GM12865 (cell line): ENCODE measurements at regions not wholly inside any gene's neighbourhood (a gene's known extent, or its start where the extent isn't known, plus 50 kb on each side); places are given as distances from the start of the nearest gene placed in this dataset.

ENCODE experiments used
- DNase-seq: peaks from one replicate; pipeline ENCODE4 v3.0.0; 2010; ENCODE audit warnings: low read depth
- H3K4me3 ChIP-seq: 2 replicates; pipeline ENCODE4 v1.5.1; 2011; ENCODE audit warnings: mild to moderate bottlenecking, low read depth, low read length, control low read depth
- TF ChIP-seq, protein P1 (sequence below): IDR thresholded peaks from 2 replicates; pipeline ENCODE4 v1.5.1; 2011; ENCODE audit warnings: low read length, control low read depth, low read depth, inconsistent platforms; ENCODE audit not compliant: insufficient read depth; ENCODE audit errors: missing control alignments

DNA sequence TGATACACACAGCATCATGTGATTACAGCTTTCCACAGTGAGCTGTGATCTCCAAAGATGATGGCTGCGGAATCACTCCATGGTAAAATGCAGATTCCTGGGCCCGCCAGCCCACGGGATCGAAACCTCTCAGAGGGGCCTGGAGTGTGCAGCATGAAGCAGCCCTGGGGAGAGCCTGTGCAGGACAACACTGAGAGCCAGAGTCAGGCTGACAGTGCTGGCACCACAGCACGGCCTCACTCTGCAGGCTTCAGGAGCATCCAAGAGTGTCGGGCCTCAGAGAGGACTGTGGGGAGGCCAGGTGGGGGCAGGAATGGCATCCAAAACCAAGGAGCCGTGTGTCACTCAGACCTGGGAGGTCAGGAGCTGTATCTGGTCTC, 533.4 kb downstream of the TCERG1L start:
- DNase-seq: no peak
- TF ChIP-seq, protein P1, sequence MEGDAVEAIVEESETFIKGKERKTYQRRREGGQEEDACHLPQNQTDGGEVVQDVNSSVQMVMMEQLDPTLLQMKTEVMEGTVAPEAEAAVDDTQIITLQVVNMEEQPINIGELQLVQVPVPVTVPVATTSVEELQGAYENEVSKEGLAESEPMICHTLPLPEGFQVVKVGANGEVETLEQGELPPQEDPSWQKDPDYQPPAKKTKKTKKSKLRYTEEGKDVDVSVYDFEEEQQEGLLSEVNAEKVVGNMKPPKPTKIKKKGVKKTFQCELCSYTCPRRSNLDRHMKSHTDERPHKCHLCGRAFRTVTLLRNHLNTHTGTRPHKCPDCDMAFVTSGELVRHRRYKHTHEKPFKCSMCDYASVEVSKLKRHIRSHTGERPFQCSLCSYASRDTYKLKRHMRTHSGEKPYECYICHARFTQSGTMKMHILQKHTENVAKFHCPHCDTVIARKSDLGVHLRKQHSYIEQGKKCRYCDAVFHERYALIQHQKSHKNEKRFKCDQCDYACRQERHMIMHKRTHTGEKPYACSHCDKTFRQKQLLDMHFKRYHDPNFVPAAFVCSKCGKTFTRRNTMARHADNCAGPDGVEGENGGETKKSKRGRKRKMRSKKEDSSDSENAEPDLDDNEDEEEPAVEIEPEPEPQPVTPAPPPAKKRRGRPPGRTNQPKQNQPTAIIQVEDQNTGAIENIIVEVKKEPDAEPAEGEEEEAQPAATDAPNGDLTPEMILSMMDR: no peak

DNA sequence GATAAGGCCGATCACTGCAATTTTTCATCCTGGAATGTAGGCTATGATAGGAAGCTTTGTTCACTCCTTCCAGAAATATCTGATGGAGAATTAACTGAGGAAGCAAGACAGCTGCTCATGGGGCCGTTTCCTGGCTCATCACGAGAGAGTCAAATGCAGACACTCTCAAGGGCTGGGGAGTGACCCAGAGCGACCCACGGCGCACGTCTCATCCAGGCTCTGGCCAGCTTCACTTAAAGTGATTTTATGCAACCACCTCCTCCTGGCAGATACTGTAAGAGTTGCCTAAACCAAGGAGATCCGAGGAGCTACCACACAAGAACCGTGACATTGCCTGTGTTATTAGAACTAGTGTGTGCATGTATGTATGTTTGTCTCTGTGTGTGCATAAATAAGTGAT, 530.8 kb downstream of the TCERG1L start:
- H3K4me3 ChIP-seq: no peak overlapping the region
- no peak for DNase-seq
- TF ChIP-seq, protein P1: no peak

More for the DNA sequence above, 533.4 kb downstream of the TCERG1L start:
- no peak overlapping the region for H3K4me3 ChIP-seq

DNA sequence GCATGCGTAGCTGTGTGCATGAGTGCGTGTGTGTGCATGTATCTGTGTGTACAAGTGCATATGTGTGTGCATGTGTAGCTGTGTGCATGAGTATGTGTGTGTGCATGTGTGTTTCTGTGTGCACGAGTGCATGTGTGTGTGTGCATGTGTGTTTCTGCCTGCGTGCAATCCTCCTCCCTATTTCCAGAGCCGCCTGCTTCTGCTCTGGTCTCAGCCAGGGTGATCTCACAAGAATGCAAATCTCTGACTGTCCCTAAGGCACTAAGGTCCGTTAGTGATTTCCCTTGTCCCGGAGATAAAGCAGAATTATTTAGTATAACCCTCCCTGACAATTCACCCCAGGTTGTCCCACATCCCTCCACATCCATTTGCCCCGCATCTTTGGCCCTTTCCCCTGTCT, 530.3 kb downstream of the TCERG1L start:
- TF ChIP-seq, protein P1: no peak
- no peak overlapping the region for H3K4me3 ChIP-seq

DNA sequence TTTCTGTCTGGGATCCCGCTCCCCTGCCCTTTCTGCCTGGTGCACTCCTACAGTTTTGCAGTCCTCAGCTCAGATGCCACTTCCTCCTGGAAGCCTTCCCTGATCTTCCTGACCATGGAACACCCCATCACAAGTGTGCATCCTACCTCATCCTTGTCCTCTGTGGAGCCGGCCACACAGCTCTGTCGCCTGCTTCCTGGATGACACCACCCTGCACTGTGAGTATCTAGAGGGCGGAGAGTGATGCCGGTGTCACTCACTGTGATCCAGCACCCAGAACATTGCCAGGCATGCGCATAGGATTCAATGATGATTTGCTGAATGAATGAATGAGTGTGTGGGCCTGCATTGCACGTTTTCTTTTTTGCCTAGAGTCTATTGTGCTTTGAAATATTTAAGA, 529.9 kb downstream of the TCERG1L start:
- no peak for DNase-seq
- H3K4me3 ChIP-seq: no peak overlapping the region
- TF ChIP-seq, protein P1: no peak

More for the DNA sequence above, 530.3 kb downstream of the TCERG1L start:
- no peak for DNase-seq

DNA sequence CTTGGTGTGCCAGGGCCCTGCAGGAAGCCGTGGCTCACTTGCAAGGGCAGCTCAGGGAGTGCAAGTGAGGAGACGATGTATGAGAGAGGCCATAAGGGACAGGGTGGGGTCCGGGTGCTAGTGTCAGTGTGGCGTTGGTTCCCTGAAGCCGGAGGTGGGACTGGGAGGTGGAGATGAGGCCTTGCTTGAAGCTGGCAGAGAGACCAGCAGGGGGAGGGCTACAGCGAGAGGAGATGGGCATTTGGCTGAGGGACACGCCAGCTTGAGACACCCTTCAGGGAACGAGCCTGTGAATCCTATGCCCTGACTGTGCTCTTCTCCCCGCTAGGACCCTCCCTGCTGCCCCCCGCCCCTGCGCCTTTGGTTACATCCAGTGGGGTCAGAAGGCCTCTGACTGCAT, 529.1 kb downstream of the TCERG1L start:
- TF ChIP-seq, protein P1: no peak
- no peak for DNase-seq
- H3K4me3 ChIP-seq: no peak overlapping the region

DNA sequence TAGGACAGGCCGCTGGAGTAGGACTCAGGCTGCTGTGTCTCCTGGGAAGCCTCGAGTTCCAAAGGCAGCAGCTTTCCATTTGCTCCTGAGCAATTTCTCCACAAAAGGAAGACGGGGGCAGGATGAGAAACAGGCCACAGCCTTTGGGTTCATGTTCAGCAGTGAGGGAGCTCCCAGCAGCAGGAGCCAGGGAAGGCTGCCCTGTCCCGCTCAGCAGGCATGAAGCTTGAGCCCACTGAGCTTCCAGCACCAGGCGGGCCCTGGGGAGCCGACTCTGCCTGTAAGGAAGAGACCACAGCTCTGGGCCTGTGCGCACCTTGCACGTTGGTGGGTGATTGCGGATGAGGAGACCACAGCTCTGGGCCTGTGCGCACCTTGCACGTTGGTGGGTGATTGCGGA, 527.2 kb downstream of the TCERG1L start:
- no peak for DNase-seq
- H3K4me3 ChIP-seq: no peak overlapping the region
- TF ChIP-seq, protein P1: no peak

DNA sequence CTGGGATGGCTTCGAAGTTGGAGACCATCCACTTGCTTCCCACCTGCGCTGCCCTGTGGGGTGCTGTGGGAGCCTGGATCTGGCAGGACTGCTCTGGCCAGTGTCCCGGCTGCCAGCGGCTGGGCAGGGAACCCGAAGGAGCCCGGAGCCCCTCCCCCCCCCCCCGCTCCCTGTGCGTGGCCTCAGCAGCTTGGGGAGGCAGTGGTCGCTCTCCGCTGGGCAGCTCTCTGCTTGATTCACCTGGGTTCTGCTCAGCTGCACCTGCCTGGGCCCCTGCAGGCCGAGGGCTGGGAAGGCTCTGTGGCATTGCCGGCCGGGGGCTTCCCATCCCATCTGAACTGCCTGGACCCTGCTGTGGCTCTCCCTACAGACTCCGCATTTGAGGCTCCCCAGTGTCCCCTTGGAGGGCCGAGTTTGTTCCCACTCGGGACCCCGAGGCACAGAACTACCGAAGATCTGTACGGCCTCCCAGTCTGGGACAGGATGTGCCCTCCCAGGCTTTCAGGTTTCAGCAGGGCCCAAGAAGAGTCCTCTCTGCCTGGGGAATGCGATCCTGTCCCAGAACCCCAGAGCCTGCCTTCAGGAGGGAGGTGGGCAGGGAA, 525.1 kb downstream of the TCERG1L start:
- TF ChIP-seq, protein P1: no peak
- no peak for DNase-seq
- no peak overlapping the region for H3K4me3 ChIP-seq
